Gastroesophageal sphincter (tissue), 3 donors: ENCODE measurements at regions not wholly inside any gene's neighbourhood (a gene's known extent, or its start where the extent isn't known, plus 50 kb on each side); places are given as distances from the start of the nearest gene placed in this dataset.

ENCODE experiments used
- CTCF ChIP-seq, 4 experiments: fragments of 200-600 bp in 2 of 4; fragments of 450-650 bp in 2 of 4; sonication (generic) in 1 of 4; IDR thresholded peaks; one replicate each; pipeline ENCODE4 v1.5.1; 2017 to 2019; ENCODE audit warnings: antibody characterized with exemption in 4 of 4, mild to moderate bottlenecking in 2 of 4, moderate library complexity in 2 of 4
- POLR2A ChIP-seq, 2 donors: fragments of 450-650 bp; IDR thresholded peaks; one replicate each; pipeline ENCODE4 v1.6.1; 2017; ENCODE audit warnings: antibody characterized with exemption in 2 of 2, mild to moderate bottlenecking in 2 of 2, moderate library complexity in 1 of 2
- POLR2AphosphoS5 ChIP-seq: sonication (generic); formaldehyde crosslinking; IDR thresholded peaks from one replicate; pipeline ENCODE4 v1.6.1; 2017; ENCODE audit warnings: antibody characterized with exemption

GRCh38 chr5:167603135-167603534, 688.3 kb upstream of the WWC1 start:
- TF ChIP-seq CTCF (IDR thresholded peaks at IDR 0.05) = no peak
- no peak for TF ChIP-seq POLR2AphosphoS5
- no peak for TF ChIP-seq POLR2A (IDR thresholded peaks at IDR 0.05)
